ENCODE measurements at regions not wholly inside any gene's neighbourhood (a gene's known extent, or its start where the extent isn't known, plus 50 kb on each side); places are given as distances from the start of the nearest gene placed in this dataset.
A peak's percentile ranks its signal among the peaks of the same experiment; 100 is the strongest.
"Not testable (repeated sequence)": the region's sequence is repeated elsewhere in the genome, so short reads cannot be mapped to it uniquely, and the experiment has no call there.

- DNase-seq (ENCODE audit: low read depth): no peak
- no peaks in the 10 kb centered on the region for H3K36me3 ChIP-seq (ENCODE audit: control insufficient read depth, insufficient read depth, low read length)
- CTCF ChIA-PET: interaction anchor here (1.0 kb wide), 1 partner anchor 224 kb away, joined by 3 read pairs; no protein-coding TSS in a partner anchor
- no peaks in the 10 kb centered on the region for H3K27me3 ChIP-seq (ENCODE audit: control insufficient read depth, insufficient read depth, low read length)
- POLR2A ChIA-PET: no interaction called here
- TF ChIP-seq, protein P1, sequence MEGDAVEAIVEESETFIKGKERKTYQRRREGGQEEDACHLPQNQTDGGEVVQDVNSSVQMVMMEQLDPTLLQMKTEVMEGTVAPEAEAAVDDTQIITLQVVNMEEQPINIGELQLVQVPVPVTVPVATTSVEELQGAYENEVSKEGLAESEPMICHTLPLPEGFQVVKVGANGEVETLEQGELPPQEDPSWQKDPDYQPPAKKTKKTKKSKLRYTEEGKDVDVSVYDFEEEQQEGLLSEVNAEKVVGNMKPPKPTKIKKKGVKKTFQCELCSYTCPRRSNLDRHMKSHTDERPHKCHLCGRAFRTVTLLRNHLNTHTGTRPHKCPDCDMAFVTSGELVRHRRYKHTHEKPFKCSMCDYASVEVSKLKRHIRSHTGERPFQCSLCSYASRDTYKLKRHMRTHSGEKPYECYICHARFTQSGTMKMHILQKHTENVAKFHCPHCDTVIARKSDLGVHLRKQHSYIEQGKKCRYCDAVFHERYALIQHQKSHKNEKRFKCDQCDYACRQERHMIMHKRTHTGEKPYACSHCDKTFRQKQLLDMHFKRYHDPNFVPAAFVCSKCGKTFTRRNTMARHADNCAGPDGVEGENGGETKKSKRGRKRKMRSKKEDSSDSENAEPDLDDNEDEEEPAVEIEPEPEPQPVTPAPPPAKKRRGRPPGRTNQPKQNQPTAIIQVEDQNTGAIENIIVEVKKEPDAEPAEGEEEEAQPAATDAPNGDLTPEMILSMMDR (IDR thresholded peaks at IDR 0.05; ENCODE audit: insufficient read depth, low read depth, low read length): no peak
- H3K4me3 ChIP-seq (ENCODE audit: low read depth, low read length): no peak overlapping the region
Measured at GRCh38 chr1:232859216-232859615, 54.0 kb downstream of the MAP10 start.

DNA sequence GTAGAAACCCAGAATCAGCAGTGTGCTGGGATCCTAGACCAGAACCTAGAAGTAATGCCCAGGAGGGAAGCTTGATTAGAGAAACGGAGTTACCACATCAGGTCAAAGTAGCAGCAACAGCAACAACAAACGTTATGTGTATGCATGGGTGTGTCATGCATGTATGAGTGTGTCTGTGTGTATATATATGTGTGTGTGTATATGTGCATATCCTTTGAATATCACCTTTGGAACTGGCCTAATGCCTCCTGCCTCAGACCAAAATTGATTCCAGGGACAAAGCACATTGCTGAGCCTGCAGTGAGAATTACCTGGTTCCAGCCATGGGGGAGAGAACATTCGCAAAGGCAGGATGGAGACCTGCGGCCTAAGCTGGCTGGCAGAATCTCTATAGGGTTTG lies 55.9 kb downstream of the MAP10 start:
- ChIA-PET POLR2A (no interaction called here), CTCF (no interaction called here)
- Histone ChIP-seq H3K36me3 (ENCODE audit: control insufficient read depth, insufficient read depth, low read length) (no peaks in the 10 kb centered on the region), H3K27me3 (ENCODE audit: control insufficient read depth, insufficient read depth, low read length) (no peaks in the 10 kb centered on the region), H3K4me3 (ENCODE audit: low read depth, low read length) (no peak overlapping the region)
- no peak for DNase-seq (ENCODE audit: low read depth)
- TF ChIP-seq, protein P1 (IDR thresholded peaks at IDR 0.05; ENCODE audit: insufficient read depth, low read depth, low read length): no peak

DNA sequence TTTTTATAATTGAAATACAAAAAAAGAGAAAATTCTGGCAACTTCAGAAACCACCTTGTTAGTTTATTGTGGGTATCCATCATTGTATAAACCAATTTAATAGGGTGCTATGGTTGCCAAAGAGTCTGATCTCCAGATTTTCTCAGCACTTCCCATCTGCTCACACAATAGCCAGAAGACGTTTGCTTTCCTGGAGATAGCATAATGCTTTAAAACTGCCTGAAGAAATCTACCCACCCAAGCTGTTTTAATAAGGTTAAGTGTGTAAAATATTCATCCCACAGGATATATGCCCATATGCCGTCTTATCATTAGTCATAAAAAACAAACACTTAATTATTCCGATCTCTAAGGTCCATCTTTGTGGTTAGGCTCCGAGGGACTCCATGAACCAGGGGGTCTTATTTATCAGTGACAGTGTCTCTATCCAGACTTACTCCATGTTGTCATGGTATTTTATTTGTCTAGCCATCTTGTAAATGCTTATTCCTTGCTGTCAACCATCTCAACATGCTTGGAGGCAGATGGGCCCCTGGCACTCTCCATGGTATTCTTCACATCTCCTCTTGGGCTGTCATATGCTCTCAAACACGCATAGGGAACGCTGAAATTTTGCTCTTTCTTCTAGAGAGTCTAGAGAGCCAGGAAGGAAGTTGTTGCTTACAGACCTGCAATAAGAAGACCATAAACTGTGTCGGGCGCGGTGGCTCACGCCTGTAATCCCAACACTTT lies 58.5 kb downstream of the MAP10 start:
- H3K4me3 ChIP-seq (ENCODE audit: low read depth, low read length): no peak overlapping the region
- H3K27me3 ChIP-seq (ENCODE audit: control insufficient read depth, insufficient read depth, low read length): no peaks in the 10 kb centered on the region
- TF ChIP-seq, protein P1 (IDR thresholded peaks at IDR 0.05; ENCODE audit: insufficient read depth, low read depth, low read length): no peak
- CTCF ChIA-PET: no interaction called here
- no peaks in the 10 kb centered on the region for H3K36me3 ChIP-seq (ENCODE audit: control insufficient read depth, insufficient read depth, low read length)
- no peak for DNase-seq (ENCODE audit: low read depth)
- POLR2A ChIA-PET: no interaction called here

- H3K4me3 ChIP-seq (ENCODE audit: low read depth, low read length): no peak overlapping the region
- ChIA-PET CTCF (no interaction called here), POLR2A (no interaction called here)
- TF ChIP-seq, protein P1 (IDR thresholded peaks at IDR 0.05; ENCODE audit: insufficient read depth, low read depth, low read length): no peak
- no peaks in the 10 kb centered on the region for H3K27me3 ChIP-seq (ENCODE audit: control insufficient read depth, insufficient read depth, low read length)
- no peak for DNase-seq (ENCODE audit: low read depth)
- H3K36me3 ChIP-seq (ENCODE audit: control insufficient read depth, insufficient read depth, low read length): no peaks in the 10 kb centered on the region
Measured at GRCh38 chr1:232865102-232865931, 60.1 kb downstream of the MAP10 start.

GRCh38 chr1:232868793-232869491 lies 63.7 kb downstream of the MAP10 start:
- Histone ChIP-seq H3K36me3 (ENCODE audit: control insufficient read depth, insufficient read depth, low read length) (no peaks in the 10 kb centered on the region), H3K4me3 (ENCODE audit: low read depth, low read length) (no peak overlapping the region), H3K27me3 (ENCODE audit: control insufficient read depth, insufficient read depth, low read length) (peaks cover 3% of the 10 kb centered on the region; the same call in 1 of the 2 replicates)
- ChIA-PET CTCF (interaction anchor here (1.0 kb wide), 1 partner anchor 15 kb away, joined by 3 read pairs; no protein-coding TSS in a partner anchor), POLR2A (interaction anchor here (0.6 kb wide), 2 partner anchors 58 to 361 kb away, joined by 3 to 4 read pairs; no protein-coding TSS in a partner anchor)
- TF ChIP-seq, protein P1 (IDR thresholded peaks at IDR 0.05; ENCODE audit: insufficient read depth, low read depth, low read length): no peak
- DNase-seq (ENCODE audit: low read depth): peak; percentile 83

- H3K27me3 ChIP-seq (ENCODE audit: control insufficient read depth, insufficient read depth, low read length); H3K4me3 ChIP-seq (ENCODE audit: low read depth, low read length); DNase-seq (ENCODE audit: low read depth); POLR2A ChIA-PET; CTCF ChIA-PET; H3K36me3 ChIP-seq (ENCODE audit: control insufficient read depth, insufficient read depth, low read length): not testable (repeated sequence)
Measured at GRCh38 chr1:232871291-232871969, 66.2 kb downstream of the MAP10 start.
